ENCODE measurements at regions not wholly inside any gene's neighbourhood (a gene's known extent, or its start where the extent isn't known, plus 50 kb on each side); places are given as distances from the start of the nearest gene placed in this dataset.
"Not testable (repeated sequence)": the region's sequence is repeated elsewhere in the genome, so short reads cannot be mapped to it uniquely, and the experiment has no call there.

DNA sequence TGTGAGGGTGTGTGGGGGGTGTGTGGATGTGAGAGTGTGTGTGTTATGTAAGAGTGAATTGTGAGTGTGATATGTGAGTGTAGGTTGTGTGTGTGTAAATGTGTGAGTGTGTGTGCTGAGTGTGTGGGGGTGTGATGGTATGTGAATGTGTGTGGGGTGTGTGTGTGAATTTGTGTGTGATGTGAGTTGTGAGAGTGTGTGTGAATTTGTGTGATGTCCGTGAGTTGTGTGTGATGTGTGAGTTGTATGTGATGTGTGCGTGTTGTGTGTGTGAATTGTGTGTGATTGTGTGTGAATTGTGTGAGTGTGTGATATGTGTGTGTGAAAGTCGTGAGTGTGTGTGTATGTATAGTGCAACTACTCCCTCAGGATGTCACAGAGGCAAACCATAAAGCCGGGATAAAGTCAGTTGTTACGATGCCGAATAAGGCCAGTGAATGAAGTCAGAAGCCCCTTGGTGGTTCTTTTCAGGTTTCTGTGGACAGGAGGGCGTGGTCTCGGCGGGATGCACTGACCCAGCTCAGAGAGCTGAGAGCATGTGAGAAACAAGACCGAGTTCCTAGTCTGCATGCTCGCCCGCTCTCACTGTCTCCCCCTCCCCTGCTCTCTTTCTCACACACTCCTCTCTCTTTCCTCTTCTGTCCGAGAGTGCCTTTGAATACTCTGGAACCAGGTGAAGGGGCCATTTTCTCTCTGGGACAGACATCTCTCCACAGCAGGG is 71.8 kb upstream of the MAX start:
- Mint-ChIP-seq H3K4me3 (no peak overlapping the region), H3K4me1 (peaks cover 13% of the 10 kb centered on the region), H3K9me3 (no peaks in the 10 kb centered on the region), H3K27ac (no peak overlapping the region), H3K27me3 (peaks cover 11% of the 10 kb centered on the region), H3K36me3 (no peaks in the 10 kb centered on the region)
- no peak for DNase-seq
- POLR2A ChIA-PET = no interaction called here
- ATAC-seq (ENCODE audit: low read depth) = no peak

GRCh38 chr14:65174783-65175182 is 72.5 kb upstream of the MAX start:
- Mint-ChIP-seq H3K9me3 (no peaks in the 10 kb centered on the region), H3K4me3 (no peak overlapping the region), H3K36me3 (no peaks in the 10 kb centered on the region), H3K4me1 (peaks cover 15% of the 10 kb centered on the region), H3K27me3 (peaks cover 11% of the 10 kb centered on the region), H3K27ac (no peak overlapping the region)
- ATAC-seq (ENCODE audit: low read depth) (no peak), DNase-seq (no peak)
- POLR2A ChIA-PET = no interaction called here

DNA sequence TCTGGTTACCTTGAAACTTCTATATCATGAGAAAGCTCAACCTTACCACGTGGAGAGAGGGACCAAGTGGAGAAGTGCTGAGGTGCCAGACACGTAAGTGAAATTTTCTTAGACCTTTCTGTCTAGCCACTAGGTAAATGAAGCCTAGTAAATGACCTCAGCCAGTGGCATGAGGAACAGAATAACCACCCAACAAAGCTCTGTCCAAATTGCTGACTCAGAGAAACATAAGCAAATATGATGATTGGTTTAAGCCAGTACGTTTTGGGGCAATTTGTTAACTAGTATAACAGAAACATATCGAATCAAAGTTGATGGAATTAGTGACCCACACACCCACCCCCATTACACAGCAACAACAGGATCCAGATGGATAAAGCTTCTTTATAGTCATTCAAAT is 75.2 kb upstream of the MAX start:
- DNase-seq (no peak), ATAC-seq (ENCODE audit: low read depth) (no peak)
- Mint-ChIP-seq H3K9me3 (peaks cover 7% of the 10 kb centered on the region), H3K27me3 (peaks cover 4% of the 10 kb centered on the region), H3K4me3 (no peak overlapping the region), H3K36me3 (no peaks in the 10 kb centered on the region), H3K4me1 (peaks cover 12% of the 10 kb centered on the region), H3K27ac (no peak overlapping the region)
- POLR2A ChIA-PET = no interaction called here

- not testable (repeated sequence) for DNase-seq, H3K4me1 Mint-ChIP-seq
Measured at GRCh38 chr14:65179231-65179630, 76.9 kb upstream of the MAX start.

DNA sequence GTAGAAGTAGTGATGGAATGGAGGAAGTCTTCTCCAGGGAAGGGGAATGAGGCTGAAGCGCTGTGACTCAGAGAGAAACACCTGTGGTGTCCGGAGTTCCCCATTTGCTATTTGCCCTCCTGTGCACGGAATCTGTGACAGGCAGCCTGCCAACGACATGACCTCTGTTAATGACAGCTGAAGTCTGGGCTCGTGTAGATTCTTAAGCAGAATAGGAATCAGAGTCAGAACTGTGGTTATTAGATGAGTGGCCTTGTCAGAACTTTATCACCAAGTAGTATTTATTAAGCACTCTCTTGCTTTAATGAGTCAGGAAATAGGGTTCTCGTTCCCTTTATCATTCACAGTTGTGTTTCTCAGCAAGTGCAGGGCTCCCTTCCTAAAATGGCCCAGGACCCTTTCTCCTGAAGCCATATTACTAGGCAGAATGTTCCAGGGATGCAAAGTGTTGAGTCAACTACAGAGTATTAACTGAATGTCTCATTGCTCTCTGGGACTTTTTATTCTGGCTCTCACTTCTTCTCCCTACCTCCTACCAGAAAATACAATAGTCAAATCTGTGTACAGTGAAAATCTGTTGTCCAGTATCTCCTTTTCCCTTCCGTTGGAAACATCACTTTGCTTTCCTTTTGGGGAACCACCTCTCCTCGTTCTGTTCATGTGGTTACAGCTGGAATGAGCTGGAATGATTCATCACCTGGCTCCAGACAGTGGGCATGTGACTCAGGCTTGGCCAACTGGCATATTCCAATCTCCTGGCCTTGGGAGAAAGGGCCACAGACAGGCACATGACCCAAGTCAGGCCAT is 77.8 kb upstream of the MAX start:
- Mint-ChIP-seq H3K9me3 (peaks cover 12% of the 10 kb centered on the region), H3K4me1 (peaks cover 8% of the 10 kb centered on the region), H3K27ac (no peak overlapping the region), H3K4me3 (no peak overlapping the region), H3K36me3 (peaks cover 4% of the 10 kb centered on the region), H3K27me3 (no peaks in the 10 kb centered on the region)
- DNase-seq (no peak), ATAC-seq (ENCODE audit: low read depth) (no peak)
- POLR2A ChIA-PET = interaction anchor here (0.6 kb wide), 1 partner anchor 33 kb away, joined by 3 read pairs; no protein-coding TSS in a partner anchor

More at GRCh38 chr14:65179231-65179630, 76.9 kb upstream of the MAX start:
- peaks cover 12% of the 10 kb centered on the region for H3K9me3 Mint-ChIP-seq
- H3K4me3 Mint-ChIP-seq; POLR2A ChIA-PET; H3K27ac Mint-ChIP-seq; H3K36me3 Mint-ChIP-seq; H3K27me3 Mint-ChIP-seq; ATAC-seq (ENCODE audit: low read depth): not testable (repeated sequence)

DNA sequence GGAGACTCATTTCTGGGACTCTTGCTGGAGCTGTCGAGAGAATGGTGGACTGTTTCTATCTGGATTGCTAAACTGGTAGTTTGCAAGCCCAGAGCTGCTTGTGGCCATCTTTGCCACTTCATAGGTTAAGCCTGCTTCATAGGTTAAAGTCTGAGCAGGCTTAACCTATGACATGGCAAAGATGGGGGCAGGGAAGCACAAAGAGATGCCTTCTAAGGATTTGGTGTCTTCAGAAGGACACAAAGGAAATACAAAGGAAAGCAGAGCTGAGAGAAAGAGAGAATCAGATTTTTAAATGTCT is 78.4 kb upstream of the MAX start:
- Mint-ChIP-seq H3K4me3 (no peak overlapping the region), H3K9me3 (peaks cover 12% of the 10 kb centered on the region), H3K27me3 (no peaks in the 10 kb centered on the region), H3K36me3 (peaks cover 4% of the 10 kb centered on the region), H3K4me1 (peaks cover 8% of the 10 kb centered on the region), H3K27ac (no peak overlapping the region)
- POLR2A ChIA-PET = interaction anchor here (0.6 kb wide), 1 partner anchor 32 kb away, joined by 3 read pairs; no protein-coding TSS in a partner anchor
- no peak for DNase-seq
- no peak for ATAC-seq (ENCODE audit: low read depth)

DNA sequence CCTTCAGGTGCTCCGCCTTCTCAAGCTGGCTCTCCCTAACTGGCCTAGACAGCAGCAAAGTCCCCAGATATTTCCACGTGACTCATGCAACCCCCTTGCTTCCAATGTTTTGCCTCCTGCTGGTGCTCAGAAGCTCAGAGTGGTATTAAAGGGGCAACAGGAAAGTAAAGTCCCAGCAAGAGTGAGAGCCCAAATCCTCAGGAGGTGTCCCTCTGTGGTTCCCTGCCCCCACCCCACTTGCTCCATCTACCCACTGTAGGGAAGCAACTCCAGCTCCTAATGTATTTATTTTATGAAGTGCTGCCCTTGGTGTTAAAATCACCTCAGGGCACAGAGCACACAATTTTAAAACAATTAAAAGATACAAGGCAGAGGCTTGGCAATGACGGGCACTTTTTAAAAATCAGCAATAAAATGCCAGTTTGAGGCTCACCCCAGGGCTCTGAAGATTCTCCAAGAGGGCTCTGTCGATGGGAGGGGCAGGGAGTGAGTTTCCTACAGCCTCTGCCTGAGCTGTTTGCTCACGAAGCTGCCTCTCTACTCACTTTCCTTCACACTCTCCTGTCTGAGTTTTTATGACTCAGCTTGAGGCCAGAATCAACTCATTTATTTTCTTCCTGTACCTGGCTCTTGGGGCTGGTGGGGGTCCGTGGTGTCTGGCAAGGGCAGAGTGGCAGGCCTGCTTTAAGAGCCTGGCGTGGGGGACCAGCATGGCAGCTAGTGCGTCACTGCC is 81.9 kb upstream of the MAX start:
- Mint-ChIP-seq H3K9me3 (peaks cover 12% of the 10 kb centered on the region), H3K36me3 (peaks cover 6% of the 10 kb centered on the region), H3K4me3 (no peak overlapping the region), H3K27ac (no peak overlapping the region), H3K27me3 (peaks cover 3% of the 10 kb centered on the region), H3K4me1 (peaks cover 16% of the 10 kb centered on the region)
- ATAC-seq (ENCODE audit: low read depth) (no peak), DNase-seq (no peak)
- POLR2A ChIA-PET = no interaction called here

DNA sequence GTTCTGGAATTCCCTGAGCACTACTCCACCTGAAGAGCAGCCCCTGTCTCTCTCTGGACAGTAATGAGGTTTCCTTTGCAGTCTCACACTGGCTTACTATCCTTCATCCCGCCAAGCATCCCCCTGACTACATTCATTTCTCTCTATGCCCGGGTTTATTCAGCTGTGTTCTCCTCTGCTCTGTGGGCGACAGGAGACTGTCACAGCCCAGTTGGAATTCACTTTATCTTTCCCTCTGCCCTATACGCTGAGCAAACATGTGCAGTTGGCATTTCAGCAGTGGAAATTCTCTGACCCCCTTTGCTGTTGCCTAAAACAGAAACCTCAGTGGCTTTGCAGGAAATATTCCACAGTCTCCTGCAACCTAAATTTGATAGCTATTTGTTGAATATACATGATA is 83.5 kb upstream of the MAX start:
- H3K36me3 Mint-ChIP-seq = peaks cover 6% of the 10 kb centered on the region
- no peak for ATAC-seq (ENCODE audit: low read depth)
- DNase-seq = no peak
- no peak overlapping the region for H3K4me3 Mint-ChIP-seq
- peaks cover 12% of the 10 kb centered on the region for H3K9me3 Mint-ChIP-seq
- POLR2A ChIA-PET = no interaction called here
- peaks cover 3% of the 10 kb centered on the region for H3K27me3 Mint-ChIP-seq
- peaks cover 8% of the 10 kb centered on the region for H3K4me1 Mint-ChIP-seq
- no peak overlapping the region for H3K27ac Mint-ChIP-seq

- peaks cover 6% of the 10 kb centered on the region for H3K36me3 Mint-ChIP-seq
- peaks cover 3% of the 10 kb centered on the region for H3K27me3 Mint-ChIP-seq
- ATAC-seq (ENCODE audit: low read depth) (no peak), DNase-seq (no peak)
- H3K4me1 Mint-ChIP-seq = peaks cover 8% of the 10 kb centered on the region
- POLR2A ChIA-PET = interaction anchor here (0.6 kb wide), 1 partner anchor 21 kb away, joined by 4 read pairs; no protein-coding TSS in a partner anchor
- no peak overlapping the region for H3K4me3 Mint-ChIP-seq
- H3K27ac Mint-ChIP-seq = no peak overlapping the region
- peaks cover 11% of the 10 kb centered on the region for H3K9me3 Mint-ChIP-seq
Measured at GRCh38 chr14:65186951-65187350, 84.6 kb upstream of the MAX start.

GRCh38 chr14:65187421-65188049 is 85.2 kb upstream of the MAX start:
- POLR2A ChIA-PET = no interaction called here
- Mint-ChIP-seq H3K4me3 (no peak overlapping the region), H3K36me3 (peaks cover 6% of the 10 kb centered on the region), H3K27me3 (peaks cover 4% of the 10 kb centered on the region), H3K9me3 (peaks cover 7% of the 10 kb centered on the region), H3K27ac (no peak overlapping the region), H3K4me1 (peaks cover 8% of the 10 kb centered on the region)
- ATAC-seq (ENCODE audit: low read depth) (no peak), DNase-seq (no peak)

DNA sequence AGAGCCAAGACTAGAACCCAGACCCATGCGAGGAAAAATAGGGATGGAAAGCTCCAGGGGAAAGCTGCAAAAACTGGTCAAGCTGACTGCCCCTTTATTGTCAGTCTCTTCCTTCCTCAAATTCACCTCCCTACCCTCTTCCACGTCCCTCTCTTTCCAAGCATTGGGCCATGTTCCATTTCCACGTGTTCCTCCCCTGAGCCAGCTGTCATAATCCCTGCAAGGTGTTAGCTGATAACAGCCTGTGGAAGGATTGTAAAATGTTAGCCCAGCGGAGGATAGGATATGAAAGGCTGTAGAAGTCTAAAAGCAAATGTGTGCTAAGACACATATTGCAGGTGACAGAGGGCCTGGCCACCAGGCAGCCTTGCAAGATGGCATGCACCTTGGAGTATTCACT is 88.0 kb upstream of the MAX start:
- peaks cover 8% of the 10 kb centered on the region for H3K9me3 Mint-ChIP-seq
- ATAC-seq (ENCODE audit: low read depth) (no peak), DNase-seq (no peak)
- H3K4me1 Mint-ChIP-seq = peaks cover 8% of the 10 kb centered on the region
- H3K27ac Mint-ChIP-seq = no peak overlapping the region
- H3K27me3 Mint-ChIP-seq = peaks cover 11% of the 10 kb centered on the region
- no peak overlapping the region for H3K4me3 Mint-ChIP-seq
- POLR2A ChIA-PET = no interaction called here
- peaks cover 4% of the 10 kb centered on the region for H3K36me3 Mint-ChIP-seq

DNA sequence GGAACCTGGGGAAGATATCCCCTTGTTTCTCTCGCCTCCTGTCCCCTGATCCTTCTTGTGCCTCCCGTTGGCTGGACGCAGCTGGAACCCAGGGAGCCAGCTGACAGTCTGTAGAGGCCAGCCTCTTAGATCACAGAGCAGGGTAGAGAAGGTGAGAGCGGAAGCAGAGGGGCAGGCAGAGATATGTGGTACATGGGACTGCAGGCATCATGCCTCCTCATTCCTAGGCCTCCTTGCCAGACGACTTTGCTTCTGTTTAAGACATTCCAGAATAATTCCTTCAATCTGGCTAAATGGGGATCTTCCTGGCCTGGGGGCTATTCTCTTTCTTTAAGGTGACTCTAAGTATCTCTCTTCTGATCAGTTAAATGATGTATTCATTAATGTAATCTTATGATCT is 89.4 kb upstream of the MAX start:
- H3K9me3 Mint-ChIP-seq = peaks cover 8% of the 10 kb centered on the region
- H3K36me3 Mint-ChIP-seq = peaks cover 4% of the 10 kb centered on the region
- H3K27ac Mint-ChIP-seq = no peak overlapping the region
- ATAC-seq (ENCODE audit: low read depth) (no peak), DNase-seq (no peak)
- H3K4me1 Mint-ChIP-seq = peaks cover 7% of the 10 kb centered on the region
- peaks cover 11% of the 10 kb centered on the region for H3K27me3 Mint-ChIP-seq
- H3K4me3 Mint-ChIP-seq = no peak overlapping the region
- POLR2A ChIA-PET = no interaction called here

DNA sequence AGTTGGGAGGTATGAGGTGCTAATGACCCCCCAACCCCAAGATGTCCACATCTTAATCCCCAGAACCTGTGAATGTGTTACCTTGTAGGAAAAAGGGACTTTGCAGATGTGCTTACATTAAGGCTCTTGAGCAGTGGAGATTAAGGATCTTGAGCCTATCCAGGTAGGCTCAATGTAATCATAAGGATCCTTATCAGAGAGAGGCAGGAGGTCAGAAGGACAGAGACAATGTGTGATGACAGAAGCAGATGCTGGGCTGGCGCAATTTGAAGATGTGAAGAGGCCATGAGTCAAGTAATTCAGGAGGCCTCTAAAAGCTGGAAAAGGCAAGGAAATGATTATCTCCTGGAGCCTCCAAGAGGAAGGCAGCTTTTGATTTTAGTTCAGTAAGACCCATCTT is 90.4 kb upstream of the MAX start:
- ATAC-seq (ENCODE audit: low read depth) = no peak
- H3K36me3 Mint-ChIP-seq = peaks cover 4% of the 10 kb centered on the region
- POLR2A ChIA-PET = no interaction called here

More for the DNA sequence above, 90.4 kb upstream of the MAX start:
- H3K9me3 Mint-ChIP-seq = peaks cover 8% of the 10 kb centered on the region
- DNase-seq = no peak
- H3K27ac Mint-ChIP-seq = peak overlapping the region; percentile 52
- no peak overlapping the region for H3K4me3 Mint-ChIP-seq
- peaks cover 11% of the 10 kb centered on the region for H3K27me3 Mint-ChIP-seq
- no peaks in the 10 kb centered on the region for H3K4me1 Mint-ChIP-seq

Data from activated naive CD8-positive, alpha-beta T cell treated with anti-CD3 and anti-CD28 coated beads, Interleukin-2, amount 10 ng/mL, durations not matched to agents 7 days and 5 days (primary cell).